Stimulated activated CD4-positive, alpha-beta T cell treated with anti-CD3 and anti-CD28 coated beads, Interleukin-1b, Interleukin-23, amount 100 ng/mL, for 24 hours (primary cell): ENCODE measurements at regions not wholly inside any gene's neighbourhood (a gene's known extent, or its start where the extent isn't known, plus 50 kb on each side); places are given as distances from the start of the nearest gene placed in this dataset.

ENCODE experiments used
- DNase-seq, 4 experiments: peaks; one replicate each; pipeline ENCODE4 v3.0.0-alpha.2; 2020; ENCODE audit warnings: low read depth in 4 of 4, low spot score in 1 of 4

- no peak for DNase-seq
These were observed 284.1 kb downstream of the BTG1 start for GRCh38 chr12:91861554-91861953.

DNA sequence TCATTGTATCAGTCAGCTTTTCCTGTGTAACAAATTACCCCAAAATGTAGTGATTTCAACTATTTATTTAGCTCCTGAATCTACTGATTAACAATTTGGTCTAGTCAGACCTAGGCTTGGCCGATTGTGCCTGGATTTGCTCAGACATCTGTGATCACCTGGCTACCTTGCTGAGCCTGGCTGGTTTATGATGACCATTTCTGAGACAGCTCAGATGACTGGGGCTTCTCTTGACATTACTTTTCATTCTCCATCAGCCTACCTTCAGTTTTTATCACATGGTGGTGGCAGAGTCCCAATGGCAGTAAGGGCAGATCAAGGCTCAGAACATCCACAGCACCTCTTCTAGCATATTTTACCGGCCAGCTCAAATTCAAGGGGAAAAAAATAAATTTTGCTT is 286.3 kb downstream of the BTG1 start:
- DNase-seq: no peak

GRCh38 chr12:91857813-91858542 is 287.7 kb downstream of the BTG1 start:
- DNase-seq: no peak

- DNase-seq: no peak
These were observed 290.9 kb downstream of the BTG1 start for GRCh38 chr12:91854725-91855124.

DNA sequence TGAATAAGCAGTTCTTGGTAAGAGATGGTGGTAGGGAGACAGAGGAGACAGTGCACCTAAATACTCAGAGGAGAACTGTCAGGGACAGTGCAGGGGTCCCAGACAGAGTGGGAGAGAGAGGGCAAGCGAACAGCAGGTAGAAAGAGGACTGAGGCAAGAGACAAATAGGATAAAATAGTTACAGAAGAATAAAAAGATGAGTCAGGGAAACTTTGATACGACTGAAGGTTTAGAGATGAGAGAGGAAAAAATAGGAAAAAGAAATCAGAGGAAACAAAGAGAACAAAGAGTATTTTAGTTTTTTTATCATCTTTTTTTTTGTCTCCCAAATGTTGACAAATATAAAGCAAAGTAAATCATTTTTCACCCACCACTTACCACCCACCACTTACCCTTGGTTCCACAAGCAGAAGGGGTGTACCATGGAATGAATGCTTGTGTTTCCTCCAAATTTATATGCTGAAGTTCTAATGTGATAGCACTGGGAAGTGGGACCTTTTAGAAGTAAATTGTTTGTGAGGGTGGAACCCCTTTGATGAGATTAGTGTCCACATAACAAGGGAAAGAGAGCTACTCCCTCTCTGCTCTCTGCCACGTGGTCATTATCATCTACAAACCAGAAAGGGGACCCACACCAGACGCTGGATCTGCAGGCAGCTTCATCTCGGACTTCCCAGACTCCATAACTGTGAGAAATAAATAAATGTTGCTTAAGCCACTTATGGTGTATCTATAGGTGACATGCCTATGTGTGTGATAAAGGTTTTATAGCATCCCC is 292.1 kb downstream of the BTG1 start:
- DNase-seq: no peak

GRCh38 chr12:91852634-91853033 is 293.0 kb downstream of the BTG1 start:
- DNase-seq: no peak

GRCh38 chr12:91851741-91852477 is 293.7 kb downstream of the BTG1 start:
- DNase-seq: no peak

DNA sequence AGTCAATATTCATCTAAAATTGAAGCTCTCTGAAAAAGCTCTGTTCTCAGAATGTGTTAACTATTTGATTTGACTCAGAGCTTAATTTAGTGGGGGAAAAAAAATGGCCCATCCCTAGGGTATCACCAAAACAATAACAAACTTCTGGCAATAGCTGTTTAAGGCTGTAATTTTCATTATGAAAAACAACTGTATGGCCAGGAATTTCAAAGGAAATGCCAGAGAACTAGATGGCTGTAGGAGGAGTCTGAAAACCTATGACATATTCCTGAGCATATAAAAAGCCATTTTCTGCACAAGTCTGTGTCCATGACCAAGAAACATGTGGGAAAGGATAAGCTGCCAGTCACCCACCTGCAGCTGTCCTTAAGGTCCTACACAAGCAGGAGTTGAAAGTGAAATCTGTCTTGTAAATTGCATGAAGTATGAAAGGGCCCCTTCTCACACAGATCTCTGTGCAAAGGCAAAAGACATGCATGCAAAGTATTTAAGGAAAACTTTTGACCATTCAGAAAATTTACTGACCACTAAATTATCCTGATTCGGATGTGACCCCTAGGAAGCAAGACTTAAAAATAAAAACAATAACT is 299.1 kb downstream of the BTG1 start:
- DNase-seq: no peak

DNA sequence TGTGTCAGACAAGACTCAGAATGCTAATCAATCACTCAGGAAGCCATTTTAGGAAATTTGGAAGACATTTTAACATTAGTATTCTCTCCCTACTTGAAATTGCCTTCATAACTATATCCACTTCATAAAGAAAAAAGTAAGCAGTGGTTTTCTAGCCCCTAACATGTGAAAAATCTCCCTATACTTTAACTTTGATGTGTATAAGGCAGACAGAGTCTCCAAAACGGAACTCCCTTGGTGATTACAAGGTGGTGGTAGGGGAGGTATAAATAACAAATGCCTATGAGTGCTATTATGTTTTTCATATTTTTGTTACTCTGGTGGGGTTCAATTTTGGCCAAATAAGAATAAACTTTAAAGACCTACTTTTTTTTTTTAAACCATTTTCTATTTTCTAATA is 300.3 kb downstream of the BTG1 start:
- DNase-seq: no peak

- DNase-seq: no peak
These were observed 303.8 kb downstream of the BTG1 start for GRCh38 chr12:91841822-91842221.

DNA sequence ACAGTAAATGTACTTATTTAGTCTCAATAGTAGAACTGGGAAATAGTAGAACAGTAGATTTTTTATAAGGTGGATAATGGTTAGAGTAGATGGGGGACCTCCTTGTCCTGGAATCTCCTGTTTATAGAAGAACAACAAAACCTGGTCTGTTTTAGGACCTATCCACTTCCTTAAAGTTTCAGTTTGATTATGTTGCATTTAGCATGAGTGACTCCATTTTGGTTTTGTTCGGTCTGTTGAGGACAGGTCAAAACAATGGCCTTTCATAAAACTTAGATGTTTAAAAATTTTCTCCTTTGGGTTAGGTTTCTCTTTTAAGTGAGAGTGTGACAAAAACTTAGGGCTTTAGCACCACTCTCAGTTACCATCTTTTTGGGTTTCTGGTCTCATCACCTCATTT is 308.9 kb downstream of the BTG1 start:
- DNase-seq: no peak

- DNase-seq: no peak
These were observed 309.4 kb downstream of the BTG1 start for GRCh38 chr12:91836264-91836663.

DNA sequence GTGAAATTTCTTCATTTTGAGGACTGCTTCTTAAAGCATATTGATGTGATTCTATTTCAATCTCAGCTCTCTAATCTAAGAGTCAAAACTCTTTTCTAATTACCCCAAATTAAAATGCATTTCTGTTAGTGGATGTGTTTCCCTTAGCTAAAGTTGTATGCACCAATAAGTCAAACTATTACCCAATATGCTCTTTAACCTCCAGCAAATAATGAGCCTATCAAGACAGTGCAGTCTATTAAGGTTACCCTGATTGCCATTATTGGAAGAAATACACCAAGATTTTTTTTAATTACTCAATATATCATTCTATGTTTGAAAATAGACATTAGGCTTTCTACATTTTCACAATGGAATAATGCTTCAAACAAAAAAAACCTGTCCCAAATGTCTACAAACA is 310.0 kb downstream of the BTG1 start:
- DNase-seq: no peak

GRCh38 chr12:91833780-91834359 is 311.8 kb downstream of the BTG1 start:
- DNase-seq: no peak

GRCh38 chr12:91825999-91826398 is 319.6 kb downstream of the BTG1 start:
- DNase-seq: no peak

DNA sequence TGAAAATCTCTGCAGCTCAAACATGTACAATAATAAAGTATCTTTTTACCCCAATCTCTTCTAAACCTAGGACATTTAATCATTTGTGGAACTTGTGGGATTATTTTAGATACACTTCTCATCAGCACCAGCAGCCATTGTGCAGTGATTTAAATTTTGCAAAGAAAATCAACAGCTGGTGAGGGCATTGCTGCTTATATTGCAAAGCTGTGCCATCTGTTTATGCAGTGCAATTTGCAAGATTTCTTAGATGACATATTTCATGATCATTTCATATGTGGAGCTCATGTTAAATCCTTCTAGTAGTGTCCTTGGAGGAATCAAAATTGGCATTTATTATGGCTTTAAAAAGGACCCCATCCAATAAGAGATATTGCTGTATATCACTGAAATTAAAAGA is 320.7 kb downstream of the BTG1 start:
- no peak for DNase-seq

DNA sequence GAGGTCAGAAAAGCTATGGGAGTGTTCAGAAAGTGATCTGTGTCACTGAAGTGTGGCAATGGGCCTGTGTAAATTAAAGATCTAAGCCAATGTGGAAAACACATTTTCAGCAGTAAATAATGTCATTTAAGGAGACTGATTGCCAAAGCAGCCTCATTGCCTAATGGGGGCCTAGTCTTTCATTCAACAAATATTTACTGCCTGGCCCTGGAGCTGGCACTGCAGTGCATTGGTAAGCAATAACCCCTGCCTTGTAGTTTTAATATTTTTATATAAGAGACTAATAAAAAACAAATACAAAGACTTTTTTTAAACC is 326.6 kb downstream of the BTG1 start:
- no peak for DNase-seq

DNA sequence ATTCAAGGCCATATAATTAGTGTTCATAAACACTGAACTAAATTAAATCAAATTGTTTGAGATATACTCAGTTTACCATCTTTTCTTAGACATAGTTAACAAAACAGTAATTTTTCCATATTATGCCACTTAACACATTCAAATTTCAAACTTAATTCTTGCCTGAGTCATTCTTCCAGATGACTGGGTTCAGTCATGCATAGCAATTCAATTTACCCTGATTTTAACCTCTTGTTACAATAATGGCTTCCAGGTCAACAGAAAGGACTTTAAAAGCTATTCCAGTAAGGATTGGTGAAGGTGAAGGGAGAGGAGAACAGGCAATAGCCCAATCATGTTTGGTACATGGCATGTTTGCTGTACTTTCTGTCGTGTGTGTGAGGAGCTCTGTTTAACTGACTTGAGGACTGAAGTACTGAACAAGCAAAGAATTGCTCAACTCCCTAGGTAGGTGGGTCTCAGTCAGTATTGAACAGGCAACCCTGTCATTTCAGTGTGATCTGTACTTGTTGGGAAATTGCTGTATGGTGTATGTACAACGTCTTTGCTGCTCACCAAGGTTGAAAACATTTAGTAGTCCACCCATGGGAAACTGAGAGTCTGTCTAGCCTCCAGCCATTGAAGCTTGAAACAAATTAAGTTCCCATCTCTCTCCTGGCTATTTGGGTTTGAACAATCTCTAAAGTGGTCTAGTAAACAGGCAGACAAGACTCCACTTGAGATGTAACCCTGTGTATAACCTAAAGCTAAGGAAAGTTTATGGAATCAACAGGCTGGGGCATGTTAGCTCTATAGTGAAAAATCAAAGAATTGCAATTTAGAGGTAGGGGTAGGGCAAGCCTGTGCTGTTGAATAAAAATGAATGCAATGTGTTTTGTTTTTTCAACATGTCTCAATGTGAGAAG is 327.2 kb downstream of the BTG1 start:
- no peak for DNase-seq

DNA sequence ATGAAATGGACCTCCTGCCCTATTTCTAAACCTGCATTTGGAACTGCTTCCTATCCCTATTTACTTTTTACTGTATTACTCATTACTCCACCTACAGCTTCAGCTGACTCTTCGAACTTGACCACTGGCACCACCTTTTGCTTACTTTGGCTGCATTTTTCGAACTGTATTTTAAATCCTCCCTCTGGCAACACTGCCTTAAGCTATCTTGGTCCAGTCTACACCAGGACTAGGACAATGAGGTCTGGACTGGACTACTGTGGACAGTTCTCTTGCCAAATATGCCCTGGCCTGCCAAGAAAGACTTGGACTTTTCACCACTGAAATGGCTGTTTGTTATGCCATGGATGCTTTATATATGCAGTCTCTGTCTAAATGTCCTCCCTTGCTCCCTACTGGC is 328.1 kb downstream of the BTG1 start:
- DNase-seq: no peak

GRCh38 chr12:91813701-91814100 is 331.9 kb downstream of the BTG1 start:
- no peak for DNase-seq
